GM23248 (cell line): ENCODE measurements at regions not wholly inside any gene's neighbourhood (a gene's known extent, or its start where the extent isn't known, plus 50 kb on each side); places are given as distances from the start of the nearest gene placed in this dataset.
A peak's percentile ranks its signal among the peaks of the same experiment; 100 is the strongest.

Experiments used
- DNase-seq: peaks from one replicate; pipeline ENCODE4 v3.0.0-alpha.2; 2015
- H2AFZ ChIP-seq: fragments of 200-600 bp; sonication (generic); 2 replicates; pipeline ENCODE4 v1.6.1; 2016; ENCODE audit warnings: antibody characterized with exemption
- H3F3A ChIP-seq: fragments of 200-600 bp; sonication (generic); 2 replicates; pipeline ENCODE4 v1.6.1; 2016; ENCODE audit warnings: mild to moderate bottlenecking, antibody characterized with exemption, mixed run types; ENCODE audit not compliant: insufficient read depth
- H3K27ac ChIP-seq: fragments of 200-600 bp; sonication (generic); 2 replicates; pipeline ENCODE4 v1.5.1; 2016; ENCODE audit warnings: mild to moderate bottlenecking
- H3K27me3 ChIP-seq: fragments of 200-600 bp; sonication (generic); replicated peaks from 2 replicates; pipeline ENCODE4 v1.6.1; 2016; ENCODE audit warnings: mild to moderate bottlenecking; ENCODE audit not compliant: insufficient read depth
- H3K36me3 ChIP-seq: fragments of 200-600 bp; sonication (generic); 2 replicates; pipeline ENCODE4 v1.6.1; 2016; ENCODE audit warnings: low read depth, mild to moderate bottlenecking
- H3K4me1 ChIP-seq: fragments of 200-600 bp; sonication (generic); 2 replicates; pipeline ENCODE4 v1.6.1; 2016; ENCODE audit warnings: mild to moderate bottlenecking; ENCODE audit not compliant: insufficient read depth
- H3K4me2 ChIP-seq: fragments of 200-600 bp; sonication (generic); one replicate; pipeline ENCODE4 v1.6.1; 2016; ENCODE audit warnings: mild to moderate bottlenecking; ENCODE audit not compliant: unreplicated experiment
- H3K4me3 ChIP-seq: fragments of 200-600 bp; sonication (generic); 2 replicates; pipeline ENCODE4 v1.5.1; 2016; ENCODE audit warnings: mild to moderate bottlenecking
- H3K79me2 ChIP-seq: fragments of 200-600 bp; sonication (generic); 2 replicates; pipeline ENCODE4 v1.6.1; 2016; ENCODE audit warnings: mild to moderate bottlenecking; ENCODE audit not compliant: insufficient read depth
- H3K9ac ChIP-seq: fragments of 200-600 bp; sonication (generic); 2 replicates; pipeline ENCODE4 v1.6.1; 2016; ENCODE audit warnings: mild to moderate bottlenecking
- H3K9me2 ChIP-seq: fragments of 200-600 bp; sonication (generic); 2 replicates; pipeline ENCODE4 v1.6.1; 2016; ENCODE audit warnings: mixed run types, mild to moderate bottlenecking, moderate library complexity; ENCODE audit not compliant: insufficient read depth
- H3K9me3 ChIP-seq: fragments of 200-600 bp; sonication (generic); one replicate; pipeline ENCODE4 v1.6.1; 2017; ENCODE audit warnings: low read depth
- H4K20me1 ChIP-seq: fragments of 200-600 bp; sonication (generic); 2 replicates; pipeline ENCODE4 v1.6.0; 2016; ENCODE audit not compliant: insufficient read depth
- EZH2 ChIP-seq: fragments of 200-600 bp; sonication (generic); IDR thresholded peaks from 2 replicates; pipeline ENCODE4 v1.6.1; 2018; ENCODE audit warnings: antibody characterized with exemption, mild to moderate bottlenecking; ENCODE audit not compliant: insufficient read depth, poor library complexity, severe bottlenecking
- EZH2phosphoT487 ChIP-seq: fragments of 200-600 bp; sonication (generic); IDR thresholded peaks from 2 replicates; pipeline ENCODE4 v1.6.1; 2018; ENCODE audit warnings: antibody characterized with exemption, moderate library complexity, mild to moderate bottlenecking, low read depth; ENCODE audit not compliant: insufficient read depth
- WGBS, 2 experiments: methylation state at CpG; one replicate each; pipeline ENCODE4 v1.1.6; 2015 to 2017; ENCODE audit warnings: low lambda C conversion rate in 2 of 2, low coverage in 1 of 2; ENCODE audit errors: missing lambda C conversion rate in 2 of 2; 5-methylcytosine and 5-hydroxymethylcytosine counted together
- in situ Hi-C: fragments of 300-500 bp; cut with MboI; formaldehyde crosslinking; loops from 2 replicates; pipeline ENCODE4 v1.15.0; 2020

DNA sequence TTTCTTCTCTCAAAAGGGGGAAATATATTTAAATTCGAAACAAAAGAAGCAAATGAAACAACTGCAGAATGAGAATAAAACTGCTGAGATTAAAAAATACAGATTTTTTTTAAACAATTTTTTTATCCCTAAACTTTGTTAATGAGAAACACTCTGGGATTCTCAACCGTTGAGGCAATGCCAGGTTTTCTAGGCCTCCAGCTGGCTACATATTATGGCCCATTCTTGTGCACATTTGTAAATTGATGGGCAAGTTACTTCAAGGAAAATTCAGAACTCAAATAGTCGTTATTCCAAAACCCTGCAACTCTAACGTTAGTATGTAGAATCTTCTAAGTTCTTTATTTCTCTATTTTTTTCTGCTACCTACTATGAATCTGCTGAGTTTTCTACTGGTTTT lies 239.3 kb upstream of the WSCD1 start:
- no peaks in the 10 kb centered on the region for H3K27me3 ChIP-seq
- H3K9ac ChIP-seq = no peak overlapping the region
- H4K20me1 ChIP-seq = no peaks in the 10 kb centered on the region
- H2AFZ ChIP-seq = no peak overlapping the region
- no peak for DNase-seq
- H3K4me2 ChIP-seq = no peak overlapping the region
- H3K4me1 ChIP-seq = no peaks in the 10 kb centered on the region
- no peaks in the 10 kb centered on the region for H3F3A ChIP-seq
- no peak overlapping the region for H3K27ac ChIP-seq
- WGBS, 2 experiments = 3 to 4% methylated on average over 4 of the region's 4 CpGs
- no peaks in the 10 kb centered on the region for H3K36me3 ChIP-seq
- TF ChIP-seq EZH2 = no peak
- TF ChIP-seq EZH2phosphoT487 = no peak
- H3K9me3 ChIP-seq = no peaks in the 10 kb centered on the region
- H3K9me2 ChIP-seq = no peaks in the 10 kb centered on the region
- no peaks in the 10 kb centered on the region for H3K79me2 ChIP-seq
- in situ Hi-C loops = no loop called here
- H3K4me3 ChIP-seq = no peak overlapping the region

DNA sequence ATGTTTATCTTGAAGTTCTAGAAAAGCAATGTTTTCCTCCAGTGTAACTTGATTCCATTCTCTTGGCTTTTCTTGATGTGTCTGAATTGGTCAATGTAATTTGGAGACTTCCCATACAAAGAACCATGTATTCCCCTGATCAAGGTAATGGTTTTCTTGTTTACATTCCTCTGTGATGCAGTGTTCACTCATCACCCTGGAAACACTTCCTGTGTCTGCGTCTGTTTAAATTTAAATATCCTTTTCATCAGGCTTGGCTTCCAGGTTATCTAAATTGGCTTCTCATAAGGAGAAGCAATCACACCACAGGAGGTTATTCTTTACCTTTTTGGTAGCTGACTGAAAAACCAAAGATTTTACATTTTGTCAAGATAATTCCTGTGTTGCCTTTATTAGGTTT lies 237.3 kb upstream of the WSCD1 start:
- no peak overlapping the region for H3K9ac ChIP-seq
- no peak for TF ChIP-seq EZH2phosphoT487
- no peak for TF ChIP-seq EZH2
- no peaks in the 10 kb centered on the region for H3K79me2 ChIP-seq
- in situ Hi-C loops = no loop called here
- no peaks in the 10 kb centered on the region for H3K36me3 ChIP-seq
- no peaks in the 10 kb centered on the region for H4K20me1 ChIP-seq
- H3K4me2 ChIP-seq = no peak overlapping the region
- H3K27ac ChIP-seq = no peak overlapping the region
- 0 to 3% methylated on average over 1 of the region's 1 CpG for WGBS, 2 experiments
- DNase-seq = peak; percentile 25
- H3K9me2 ChIP-seq = no peaks in the 10 kb centered on the region
- no peaks in the 10 kb centered on the region for H3K27me3 ChIP-seq
- H3K4me3 ChIP-seq = no peak overlapping the region
- no peak overlapping the region for H2AFZ ChIP-seq
- H3K9me3 ChIP-seq = no peaks in the 10 kb centered on the region
- H3F3A ChIP-seq = no peaks in the 10 kb centered on the region
- no peaks in the 10 kb centered on the region for H3K4me1 ChIP-seq

DNA sequence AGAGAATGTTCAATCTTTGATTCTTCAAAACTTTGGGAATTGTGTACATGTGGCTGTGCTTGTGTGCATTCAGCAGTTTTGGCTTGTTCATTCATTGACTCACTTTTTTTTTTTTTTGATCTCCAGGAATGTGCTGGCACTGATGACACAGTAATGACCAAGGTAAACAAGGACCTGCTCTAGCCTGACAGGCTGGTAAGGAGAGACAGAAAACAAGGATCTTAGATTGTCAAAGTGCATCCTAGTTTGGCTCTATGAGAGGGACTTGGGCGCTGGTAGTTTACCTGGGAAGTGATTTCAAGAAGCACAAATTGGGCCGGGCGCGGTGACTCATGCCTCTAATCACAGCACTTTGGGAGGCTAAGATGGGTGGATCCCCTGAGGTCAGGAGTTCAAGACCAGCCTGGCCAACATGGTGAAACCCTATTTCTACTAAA lies 233.1 kb upstream of the WSCD1 start:
- Histone ChIP-seq H3K9ac (no peak overlapping the region), H2AFZ (no peak overlapping the region), H3F3A (no peaks in the 10 kb centered on the region), H3K36me3 (no peaks in the 10 kb centered on the region), H3K79me2 (no peaks in the 10 kb centered on the region), H3K27me3 (no peaks in the 10 kb centered on the region), H3K9me2 (no peaks in the 10 kb centered on the region), H4K20me1 (no peaks in the 10 kb centered on the region), H3K9me3 (no peaks in the 10 kb centered on the region), H3K4me1 (no peaks in the 10 kb centered on the region), H3K4me2 (no peak overlapping the region), H3K4me3 (no peak overlapping the region), H3K27ac (no peak overlapping the region)
- WGBS, 2 experiments = 64 to 66% methylated on average over 4 of the region's 4 CpGs
- in situ Hi-C loops = no loop called here
- peak; percentile 50 for DNase-seq
- TF ChIP-seq EZH2phosphoT487 (no peak), EZH2 (no peak)

DNA sequence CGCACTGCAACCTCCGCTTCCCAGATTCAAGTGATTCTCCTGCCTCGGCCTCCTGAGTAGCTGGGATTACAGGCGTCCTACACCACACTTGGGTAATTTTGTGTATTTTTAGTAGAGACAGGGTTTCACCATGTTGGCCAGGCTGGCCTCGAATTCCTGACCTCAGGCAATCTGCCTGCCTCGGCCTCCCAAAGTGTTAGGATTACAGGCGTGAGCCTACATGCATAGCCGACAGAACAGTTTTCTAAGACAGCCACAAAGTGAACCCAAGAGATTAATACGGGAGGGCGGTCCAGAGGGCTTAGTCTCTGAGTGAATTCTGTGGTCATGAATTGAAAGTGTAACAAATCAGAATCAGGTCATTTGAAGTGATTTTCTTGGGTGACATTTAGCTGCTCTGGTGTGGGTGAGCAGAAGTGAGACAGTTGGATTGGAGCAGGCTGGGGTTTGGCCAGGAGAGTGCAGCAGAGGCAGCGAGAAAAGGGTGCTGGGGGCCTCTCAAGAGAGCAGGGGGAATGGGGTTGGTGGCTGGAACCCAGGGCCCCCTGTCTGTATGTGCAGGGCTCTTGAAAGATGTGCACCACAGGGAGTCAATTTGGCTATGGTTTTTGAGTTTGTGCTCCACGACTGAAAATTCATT lies 231.4 kb upstream of the WSCD1 start:
- Histone ChIP-seq H3K79me2 (no peaks in the 10 kb centered on the region), H3K4me3 (no peak overlapping the region)

More for the DNA sequence above, 231.4 kb upstream of the WSCD1 start:
- 31 to 40% methylated on average over 12 of the region's 12 CpGs for WGBS, 2 experiments
- no peak overlapping the region for H2AFZ ChIP-seq
- no peak overlapping the region for H3K27ac ChIP-seq
- H3K9me2 ChIP-seq = no peaks in the 10 kb centered on the region
- H3K36me3 ChIP-seq = no peaks in the 10 kb centered on the region
- no peak overlapping the region for H3K4me2 ChIP-seq
- in situ Hi-C loops = no loop called here
- H4K20me1 ChIP-seq = no peaks in the 10 kb centered on the region
- H3K9ac ChIP-seq = no peak overlapping the region
- TF ChIP-seq EZH2phosphoT487 = no peak
- TF ChIP-seq EZH2 = no peak
- DNase-seq = no peak
- no peaks in the 10 kb centered on the region for H3K27me3 ChIP-seq
- H3K4me1 ChIP-seq = no peaks in the 10 kb centered on the region
- H3F3A ChIP-seq = no peaks in the 10 kb centered on the region
- H3K9me3 ChIP-seq = no peaks in the 10 kb centered on the region
